Nephron progenitor cell (in vitro differentiated cells): ENCODE measurements at regions not wholly inside any gene's neighbourhood (a gene's known extent, or its start where the extent isn't known, plus 50 kb on each side); places are given as distances from the start of the nearest gene placed in this dataset.

Experiments
- DNase-seq: peaks from one replicate; pipeline ENCODE4 v3.0.0; 2021
- H3K27ac Mint-ChIP-seq: 2 replicates; pipeline ENCODE4 v1.8.0; 2021; ENCODE audit warnings: mild to moderate bottlenecking, moderate library complexity, mixed read lengths
- H3K27me3 Mint-ChIP-seq: 2 replicates; pipeline ENCODE4 v1.8.0; 2021; ENCODE audit warnings: mild to moderate bottlenecking, low read depth, mixed read lengths; ENCODE audit not compliant: poor library complexity
- H3K36me3 Mint-ChIP-seq: 2 replicates; pipeline ENCODE4 v1.8.0; 2021; ENCODE audit warnings: low read depth, mixed read lengths
- H3K4me1 Mint-ChIP-seq: 2 replicates; pipeline ENCODE4 v1.8.0; 2021; ENCODE audit warnings: mixed read lengths
- H3K4me3 Mint-ChIP-seq: 2 replicates; pipeline ENCODE4 v1.8.0; 2021; ENCODE audit warnings: mild to moderate bottlenecking, moderate library complexity, mixed read lengths
- H3K9me3 Mint-ChIP-seq: 2 replicates; pipeline ENCODE4 v1.8.0; 2021; ENCODE audit warnings: mild to moderate bottlenecking, moderate library complexity, mixed read lengths
- CTCF ChIP-seq: fragments of 200-600 bp; sonication (generic); IDR thresholded peaks from 2 replicates; pipeline ENCODE4 v1.5.0; 2021; ENCODE audit warnings: antibody characterized with exemption

- Mint-ChIP-seq H3K4me1 (peaks cover 17% of the 10 kb centered on the region), H3K9me3 (no peaks in the 10 kb centered on the region), H3K27me3 (peaks cover 13% of the 10 kb centered on the region), H3K27ac (no peak overlapping the region), H3K36me3 (no peaks in the 10 kb centered on the region), H3K4me3 (no peak overlapping the region)
- TF ChIP-seq CTCF = no peak
- no peak for DNase-seq
Observed at GRCh38 chr18:62442391-62442790, 80.4 kb upstream of the ZCCHC2 start.

- no peak for DNase-seq
- H3K4me1 Mint-ChIP-seq = peaks cover 7% of the 10 kb centered on the region
- peaks cover 9% of the 10 kb centered on the region for H3K9me3 Mint-ChIP-seq
- H3K27me3 Mint-ChIP-seq = peaks cover 18% of the 10 kb centered on the region
- H3K36me3 Mint-ChIP-seq = no peaks in the 10 kb centered on the region
- no peak overlapping the region for H3K4me3 Mint-ChIP-seq
- H3K27ac Mint-ChIP-seq = peak overlapping the region; percentile 8
- TF ChIP-seq CTCF = no peak
Observed at GRCh38 chr18:62445386-62445917, 77.4 kb upstream of the ZCCHC2 start.

GRCh38 chr18:62446511-62446910, 76.3 kb upstream of the ZCCHC2 start:
- peaks cover 15% of the 10 kb centered on the region for H3K27me3 Mint-ChIP-seq
- H3K27ac Mint-ChIP-seq = no peak overlapping the region
- H3K4me3 Mint-ChIP-seq = no peak overlapping the region
- no peak for DNase-seq
- peaks cover 16% of the 10 kb centered on the region for H3K4me1 Mint-ChIP-seq
- H3K36me3 Mint-ChIP-seq = no peaks in the 10 kb centered on the region
- peaks cover 13% of the 10 kb centered on the region for H3K9me3 Mint-ChIP-seq
- TF ChIP-seq CTCF = no peak

- H3K4me3 Mint-ChIP-seq = no peak overlapping the region
- no peak for DNase-seq
- H3K9me3 Mint-ChIP-seq = peaks cover 13% of the 10 kb centered on the region
- H3K27ac Mint-ChIP-seq = no peak overlapping the region
- no peaks in the 10 kb centered on the region for H3K36me3 Mint-ChIP-seq
- H3K27me3 Mint-ChIP-seq = peaks cover 8% of the 10 kb centered on the region
- H3K4me1 Mint-ChIP-seq = peaks cover 16% of the 10 kb centered on the region
- no peak for TF ChIP-seq CTCF
Observed at GRCh38 chr18:62447652-62448051, 75.2 kb upstream of the ZCCHC2 start.

GRCh38 chr18:62448426-62448825, 74.4 kb upstream of the ZCCHC2 start:
- Mint-ChIP-seq H3K4me3 (no peak overlapping the region), H3K27me3 (peaks cover 7% of the 10 kb centered on the region), H3K4me1 (peaks cover 16% of the 10 kb centered on the region), H3K9me3 (peaks cover 13% of the 10 kb centered on the region), H3K36me3 (no peaks in the 10 kb centered on the region), H3K27ac (no peak overlapping the region)
- no peak for TF ChIP-seq CTCF
- DNase-seq = no peak

GRCh38 chr18:62449490-62450104, 73.2 kb upstream of the ZCCHC2 start:
- Mint-ChIP-seq H3K9me3 (peaks cover 13% of the 10 kb centered on the region), H3K4me3 (no peak overlapping the region)

More at GRCh38 chr18:62449490-62450104, 73.2 kb upstream of the ZCCHC2 start:
- DNase-seq = no peak
- H3K4me1 Mint-ChIP-seq = peaks cover 15% of the 10 kb centered on the region
- no peak for TF ChIP-seq CTCF
- H3K36me3 Mint-ChIP-seq = no peaks in the 10 kb centered on the region
- H3K27ac Mint-ChIP-seq = no peak overlapping the region
- H3K27me3 Mint-ChIP-seq = peaks cover 14% of the 10 kb centered on the region
